GM23338 (cell line): ENCODE measurements at regions not wholly inside any gene's neighbourhood (a gene's known extent, or its start where the extent isn't known, plus 50 kb on each side); places are given as distances from the start of the nearest gene placed in this dataset.

Source experiments
- ATAC-seq: fragments of 200-7000 bp; cut with Tn5 transposase; 3 replicates; pipeline ENCODE4 v1.9.1; 2020
- DNase-seq: peaks from one replicate; pipeline ENCODE4 v3.0.0-alpha.2; 2015; ENCODE audit warnings: low spot score
- H2AFZ ChIP-seq: fragments of 200-600 bp; sonication (generic); 2 replicates; pipeline ENCODE4 v1.8.0; 2016; ENCODE audit warnings: antibody characterized with exemption, mild to moderate bottlenecking, moderate library complexity
- H3F3A ChIP-seq: fragments of 200-600 bp; sonication (generic); replicated peaks from 2 replicates; pipeline ENCODE4 v1.8.0; 2017; ENCODE audit warnings: antibody characterized with exemption, mixed run types, low read depth
- H3K27ac ChIP-seq: fragments of 200-600 bp; sonication (generic); 2 replicates; pipeline ENCODE4 v1.6.1; 2016; ENCODE audit warnings: low read depth
- H3K27me3 ChIP-seq: fragments of 200-600 bp; sonication (generic); 2 replicates; pipeline ENCODE4 v1.8.0; 2016; ENCODE audit warnings: mild to moderate bottlenecking, mixed run types, moderate library complexity; ENCODE audit not compliant: insufficient read depth
- H3K36me3 ChIP-seq: fragments of 200-600 bp; sonication (generic); 2 replicates; pipeline ENCODE4 v1.8.0; 2016; ENCODE audit warnings: mild to moderate bottlenecking; ENCODE audit not compliant: insufficient read depth
- H3K4me1 ChIP-seq: fragments of 200-600 bp; sonication (generic); 2 replicates; pipeline ENCODE4 v1.8.0; 2016; ENCODE audit warnings: mild to moderate bottlenecking, moderate library complexity; ENCODE audit not compliant: insufficient read depth
- H3K4me2 ChIP-seq: fragments of 200-600 bp; sonication (generic); 2 replicates; pipeline ENCODE4 v1.7.1; 2017; ENCODE audit warnings: mixed run types
- H3K4me3 ChIP-seq: fragments of 200-600 bp; sonication (generic); 2 replicates; pipeline ENCODE4 v1.6.1; 2016; ENCODE audit warnings: mixed run types
- H3K79me2 ChIP-seq: fragments of 200-600 bp; sonication (generic); replicated peaks from 2 replicates; pipeline ENCODE4 v1.8.0; 2017; ENCODE audit warnings: mild to moderate bottlenecking; ENCODE audit not compliant: insufficient read depth
- H3K9me2 ChIP-seq: fragments of 200-600 bp; sonication (generic); 2 replicates; pipeline ENCODE4 v1.8.0; 2017; ENCODE audit not compliant: insufficient read depth
- H4K20me1 ChIP-seq: fragments of 200-600 bp; sonication (generic); replicated peaks from 2 replicates; pipeline ENCODE4 v1.8.0; 2017; ENCODE audit warnings: mild to moderate bottlenecking; ENCODE audit not compliant: insufficient read depth
- H3K27ac Mint-ChIP-seq: 2 replicates; pipeline ENCODE4 v1.8.0; 2020; ENCODE audit warnings: inconsistent platforms, mild to moderate bottlenecking, moderate library complexity, mixed read lengths
- H3K27me3 Mint-ChIP-seq: 3 replicates; pipeline ENCODE4 v1.8.0; 2022; ENCODE audit warnings: low read depth, mild to moderate bottlenecking, moderate library complexity, mixed read lengths, inconsistent platforms; ENCODE audit not compliant: insufficient read depth, poor library complexity
- H3K36me3 Mint-ChIP-seq: 3 replicates; pipeline ENCODE4 v1.8.0; 2021; ENCODE audit warnings: low read depth, mild to moderate bottlenecking, inconsistent platforms, moderate library complexity, mixed read lengths
- H3K4me1 Mint-ChIP-seq: 3 replicates; pipeline ENCODE4 v1.8.0; 2020; ENCODE audit warnings: mild to moderate bottlenecking, inconsistent platforms, mixed read lengths
- H3K4me3 Mint-ChIP-seq: 3 replicates; pipeline ENCODE4 v1.8.0; 2021; ENCODE audit warnings: moderate library complexity, mild to moderate bottlenecking, inconsistent platforms, mixed read lengths
- H3K9me3 Mint-ChIP-seq: 3 replicates; pipeline ENCODE4 v1.8.0; 2020; ENCODE audit warnings: moderate library complexity, mild to moderate bottlenecking, inconsistent platforms, mixed read lengths
- CREB1 ChIP-seq: fragments of 250-450 bp; sonication (Bioruptor Pico); IDR thresholded peaks from 2 replicates; pipeline ENCODE4 v1.5.0; 2020; ENCODE audit warnings: low read depth, mild to moderate bottlenecking, moderate library complexity
- CTCF ChIP-seq, 2 experiments: fragments of 200-600 bp in 1 of 2; sonication (generic) in 1 of 2; conservative IDR thresholded peaks; 2 replicates each; pipeline versions ENCODE4 v1.5.1 to v1.6.1; 2016 to 2017; ENCODE audit warnings: antibody characterized with exemption in 2 of 2, low read depth in 2 of 2, mild to moderate bottlenecking in 2 of 2, moderate library complexity in 1 of 2
- ETS1 ChIP-seq: IDR thresholded peaks from 2 replicates; pipeline ENCODE4 v1.6.1; 2016; ENCODE audit warnings: antibody characterized with exemption
- EZH2phosphoT487 ChIP-seq: fragments of 200-600 bp; sonication (generic); IDR thresholded peaks from one replicate; pipeline ENCODE4 v1.8.1; 2018; ENCODE audit warnings: antibody characterized with exemption; ENCODE audit not compliant: unreplicated experiment
- JUNB ChIP-seq: IDR thresholded peaks from one replicate; pipeline ENCODE4 v1.6.1; 2016; ENCODE audit warnings: antibody characterized with exemption; ENCODE audit not compliant: unreplicated experiment
- NANOG ChIP-seq: IDR thresholded peaks from 2 replicates; pipeline ENCODE4 v1.6.1; 2016; ENCODE audit warnings: antibody characterized with exemption, borderline replicate concordance
- POLR2AphosphoS5 ChIP-seq: IDR thresholded peaks from 2 replicates; pipeline ENCODE4 v1.6.1; 2016; ENCODE audit warnings: antibody characterized with exemption, low read depth
- REST ChIP-seq: IDR thresholded peaks from one replicate; pipeline ENCODE4 v1.6.1; 2018; ENCODE audit warnings: antibody characterized with exemption; ENCODE audit not compliant: unreplicated experiment
- STAT1 ChIP-seq: IDR thresholded peaks from one replicate; pipeline ENCODE4 v1.6.1; 2016; ENCODE audit warnings: antibody characterized with exemption; ENCODE audit not compliant: unreplicated experiment
- ZNF331 ChIP-seq: fragments of 250-450 bp; sonication (Bioruptor Pico); IDR thresholded peaks from 2 replicates; pipeline ENCODE4 v1.5.0; 2020; ENCODE audit warnings: low read depth, mild to moderate bottlenecking, moderate library complexity
- ZNF462 ChIP-seq: fragments of 250-450 bp; sonication (Bioruptor Pico); IDR thresholded peaks from 2 replicates; pipeline ENCODE4 v1.5.0; 2020; ENCODE audit warnings: mild to moderate bottlenecking, moderate library complexity

- TF ChIP-seq REST (no peak), STAT1 (no peak), ZNF331 (no peak), EZH2phosphoT487 (no peak), CREB1 (CRISPR knock-in tag) (no peak), JUNB (no peak), NANOG (no peak), ETS1 (no peak)
These were observed 55.5 kb upstream of the PAK3 start (continued) for GRCh38 chrX:111040377-111041017.

- no peaks in the 10 kb centered on the region for H3K27me3 ChIP-seq
- H3K4me3 ChIP-seq: no peak overlapping the region
- Mint-ChIP-seq H3K4me3 (no peak overlapping the region), H3K27ac (no peak overlapping the region), H3K4me1 (peaks cover 2% of the 10 kb centered on the region; the same call in 1 of the 3 replicates), H3K9me3 (no peaks in the 10 kb centered on the region; the same call in 2 of the 3 replicates), H3K36me3 (no peaks in the 10 kb centered on the region), H3K27me3 (no peaks in the 10 kb centered on the region)
- H2AFZ ChIP-seq: no peak overlapping the region
- no peaks in the 10 kb centered on the region for H3K36me3 ChIP-seq
- ATAC-seq (peak; percentile 54; the same call in 2 of the 3 replicates), DNase-seq (peak; percentile 2)
- H3K4me1 ChIP-seq: no peaks in the 10 kb centered on the region
- H3K9me2 ChIP-seq: no peaks in the 10 kb centered on the region
- H3K4me2 ChIP-seq: no peak overlapping the region
- H3F3A ChIP-seq: no peaks in the 10 kb centered on the region
- H3K79me2 ChIP-seq: no peaks in the 10 kb centered on the region
- no peaks in the 10 kb centered on the region for H4K20me1 ChIP-seq
- H3K27ac ChIP-seq: no peak overlapping the region
- no peak for TF ChIP-seq ZNF331
- no peak for TF ChIP-seq CTCF (conservative IDR thresholded peaks at IDR 0.05; ENCODE audit: low read depth in 2 of 2)
- TF ChIP-seq POLR2AphosphoS5: no peak
- TF ChIP-seq ETS1: no peak
- no peak for TF ChIP-seq ZNF462 (CRISPR knock-in tag)
- no peak for TF ChIP-seq NANOG
These were observed 56.4 kb upstream of the PAK3 start for GRCh38 chrX:111039606-111040005.
